ENCODE measurements at regions not wholly inside any gene's neighbourhood (a gene's known extent, or its start where the extent isn't known, plus 50 kb on each side); places are given as distances from the start of the nearest gene placed in this dataset.

DNA sequence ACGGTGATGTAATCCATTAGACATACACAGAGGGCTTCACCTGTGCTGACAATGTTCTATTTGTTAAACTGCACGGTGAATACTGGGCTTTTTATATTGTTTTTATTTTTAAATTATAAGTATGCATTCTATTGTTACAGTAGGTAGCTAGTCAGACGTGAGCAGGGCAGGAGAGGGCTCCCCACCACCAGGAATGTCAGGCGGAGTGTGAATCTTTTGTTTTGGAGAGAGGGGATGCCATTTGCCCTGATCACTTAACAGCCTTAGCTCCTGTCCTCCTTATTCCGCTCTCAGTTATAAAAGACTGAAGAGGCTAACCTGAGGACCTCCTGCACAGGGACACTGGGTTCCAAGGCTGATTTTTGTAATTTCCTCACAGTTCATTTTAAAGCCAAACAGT lies 151.6 kb upstream of the TAPT1 start:
- no peak for DNase-seq (ENCODE audit: low read depth)

DNA sequence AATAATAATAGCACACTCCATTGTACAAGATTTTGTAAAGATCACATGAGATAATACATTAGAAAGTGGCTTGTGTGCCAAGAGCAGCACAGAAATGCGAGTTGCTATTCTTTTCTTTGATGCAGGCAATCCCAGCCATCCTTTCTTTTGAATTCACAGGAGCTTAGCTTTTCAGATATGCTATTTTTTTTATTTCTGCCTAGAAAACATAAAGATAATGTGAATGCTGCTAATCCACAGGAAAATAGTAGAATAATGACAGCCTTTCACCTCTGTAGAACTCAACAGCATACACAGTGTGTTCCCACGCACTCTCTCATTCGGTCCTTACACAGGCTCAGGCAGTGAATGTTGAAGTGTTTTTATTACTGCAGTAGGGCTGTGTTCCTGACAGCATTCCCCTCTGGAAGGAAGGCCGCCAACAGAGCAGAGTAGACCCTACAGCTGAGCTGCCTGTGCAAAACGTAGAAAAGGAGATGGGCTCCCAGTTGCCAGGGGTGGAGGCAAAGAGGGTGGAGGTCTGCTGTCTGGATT lies 138.8 kb upstream of the TAPT1 start:
- no peak for DNase-seq (ENCODE audit: low read depth)

DNA sequence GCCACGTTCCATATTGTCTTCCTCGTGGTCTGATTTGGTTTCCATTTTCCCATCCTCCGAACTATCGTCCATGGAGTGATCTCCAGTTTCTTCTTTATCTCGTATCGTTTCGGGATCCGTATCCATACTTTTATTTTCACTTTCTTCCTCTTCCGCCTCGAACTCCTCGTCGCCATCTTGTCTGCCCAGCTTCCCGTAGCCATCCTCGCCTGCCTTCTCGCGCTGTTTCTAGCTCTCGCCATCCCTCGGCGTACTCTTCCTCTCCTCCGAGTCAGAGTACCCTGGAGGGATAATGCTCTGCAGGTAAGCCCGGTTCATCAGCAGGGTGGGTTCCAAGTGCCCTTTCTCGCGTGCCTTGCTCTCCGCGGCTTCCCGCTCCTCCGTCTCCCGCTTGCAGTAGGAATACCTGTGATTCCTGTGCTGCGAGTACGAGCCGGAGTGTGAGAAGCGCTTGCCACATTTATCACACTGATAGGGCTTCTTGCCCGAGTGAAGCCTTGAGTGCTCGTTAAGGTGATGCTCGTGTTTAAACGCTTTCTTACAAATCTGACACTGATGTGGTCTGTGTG lies 134.5 kb upstream of the TAPT1 start:
- no peak for DNase-seq (ENCODE audit: low read depth)

DNA sequence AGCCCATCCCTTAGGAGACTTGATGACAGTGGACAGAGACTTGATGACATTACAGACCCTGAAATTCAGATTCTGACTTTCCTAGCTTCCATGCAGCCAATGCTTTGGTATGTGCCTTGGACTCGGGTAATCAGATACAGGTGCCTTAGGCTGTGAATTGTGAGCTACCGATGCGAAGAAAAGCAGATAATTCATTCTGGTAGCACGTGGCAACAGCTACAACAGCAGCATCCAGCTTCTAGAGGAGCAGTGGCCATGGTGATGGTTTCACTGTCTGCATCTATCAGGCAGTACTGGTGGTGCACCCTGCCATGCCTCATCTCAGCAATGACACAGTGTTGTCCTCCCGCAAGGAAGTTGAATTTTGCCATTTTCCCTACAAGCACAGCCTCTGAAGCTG lies 126.9 kb upstream of the TAPT1 start:
- no peak for DNase-seq (ENCODE audit: low read depth)

DNA sequence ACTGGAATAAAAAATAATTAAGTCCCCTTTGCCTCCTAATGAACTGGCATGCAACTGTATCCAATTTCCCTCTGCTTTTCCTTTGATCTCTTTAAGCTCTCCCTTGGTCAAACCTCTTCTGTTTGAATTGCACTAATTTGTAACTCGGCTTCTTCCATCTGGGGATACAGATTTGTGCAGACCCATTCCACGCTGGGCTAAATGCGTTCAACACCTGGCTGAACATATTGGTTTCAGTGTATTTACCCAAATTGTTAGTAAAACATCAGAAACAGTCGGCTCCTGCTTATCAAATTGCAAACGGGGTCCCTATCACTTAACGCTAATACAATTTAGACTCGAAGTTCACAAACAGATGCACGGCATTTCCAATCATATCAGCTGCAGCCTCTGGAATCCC lies 124.9 kb upstream of the TAPT1 start:
- DNase-seq (ENCODE audit: low read depth): no peak

DNA sequence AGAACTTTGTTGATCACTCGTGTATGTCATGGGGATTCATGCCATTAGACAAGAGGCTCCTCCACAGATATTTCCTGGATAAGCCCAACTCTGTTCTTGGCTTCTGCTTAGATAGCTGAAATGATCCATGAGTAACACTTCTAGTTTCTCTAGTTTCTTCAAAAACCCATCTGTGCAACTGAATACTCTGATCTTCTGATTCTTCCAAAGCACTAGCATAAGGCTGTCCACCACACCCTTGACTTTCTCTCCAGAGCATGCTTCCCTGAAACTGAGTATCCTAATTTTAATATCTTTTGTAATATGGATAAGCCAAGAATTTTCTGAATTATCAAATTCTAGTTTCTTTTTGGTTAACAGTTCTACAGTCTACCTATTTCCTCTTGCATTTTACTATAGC lies 118.6 kb upstream of the TAPT1 start:
- no peak for DNase-seq (ENCODE audit: low read depth)

DNA sequence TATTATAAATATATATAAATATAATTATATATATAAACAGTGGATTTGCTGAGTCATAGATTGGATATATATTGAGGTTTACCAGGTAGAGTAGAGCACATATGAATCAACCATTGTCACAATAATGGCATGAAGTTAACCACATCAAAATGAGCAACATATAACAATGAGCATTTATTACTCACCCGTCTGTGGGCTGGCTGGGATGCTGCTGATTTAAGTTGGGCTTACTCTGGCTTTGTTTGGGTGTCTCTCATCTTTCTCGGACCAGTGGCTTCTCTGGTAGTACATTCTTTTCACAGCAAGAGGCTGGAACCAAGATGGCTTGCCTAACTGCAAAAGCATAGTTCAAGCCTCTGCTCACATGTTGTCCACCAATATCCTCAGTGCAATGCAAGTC lies 111.7 kb upstream of the TAPT1 start:
- peak; percentile 78 for DNase-seq (ENCODE audit: low read depth)

DNA sequence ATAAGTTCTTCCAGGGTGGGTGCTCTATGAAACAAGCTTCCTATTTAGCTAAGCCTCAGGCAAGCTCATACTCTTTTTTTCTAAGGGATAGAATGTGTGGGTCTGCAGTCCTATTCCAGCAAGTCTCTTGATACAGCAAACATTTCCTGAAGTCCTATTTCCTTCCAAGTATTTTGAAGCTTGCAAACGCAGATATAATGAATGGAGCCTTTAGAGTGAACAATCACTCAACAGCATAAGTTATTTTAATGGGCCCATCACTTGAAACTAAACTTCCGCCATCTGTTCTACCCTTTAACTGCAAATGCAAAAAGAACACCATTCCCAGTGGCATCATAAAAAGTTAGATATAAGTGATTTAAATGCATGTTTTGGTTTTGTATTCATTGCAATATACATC lies 108.3 kb upstream of the TAPT1 start:
- DNase-seq (ENCODE audit: low read depth): no peak

DNA sequence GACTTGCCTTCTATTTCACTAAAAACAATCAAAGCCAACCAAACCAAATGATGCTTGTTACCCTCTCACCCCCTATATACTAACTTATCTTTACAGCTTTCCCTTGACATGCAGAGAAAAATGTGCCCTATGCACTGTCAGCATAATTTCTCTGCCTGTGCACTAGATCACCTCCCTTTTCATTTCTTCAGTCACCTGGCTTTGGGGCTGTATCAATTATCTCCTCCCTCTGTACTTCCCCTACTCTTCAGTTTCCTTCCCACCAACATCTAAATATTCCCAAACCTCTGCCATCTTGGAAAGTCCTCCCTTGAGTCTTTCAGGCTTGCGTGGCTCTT lies 103.5 kb upstream of the TAPT1 start:
- no peak for DNase-seq (ENCODE audit: low read depth)

DNA sequence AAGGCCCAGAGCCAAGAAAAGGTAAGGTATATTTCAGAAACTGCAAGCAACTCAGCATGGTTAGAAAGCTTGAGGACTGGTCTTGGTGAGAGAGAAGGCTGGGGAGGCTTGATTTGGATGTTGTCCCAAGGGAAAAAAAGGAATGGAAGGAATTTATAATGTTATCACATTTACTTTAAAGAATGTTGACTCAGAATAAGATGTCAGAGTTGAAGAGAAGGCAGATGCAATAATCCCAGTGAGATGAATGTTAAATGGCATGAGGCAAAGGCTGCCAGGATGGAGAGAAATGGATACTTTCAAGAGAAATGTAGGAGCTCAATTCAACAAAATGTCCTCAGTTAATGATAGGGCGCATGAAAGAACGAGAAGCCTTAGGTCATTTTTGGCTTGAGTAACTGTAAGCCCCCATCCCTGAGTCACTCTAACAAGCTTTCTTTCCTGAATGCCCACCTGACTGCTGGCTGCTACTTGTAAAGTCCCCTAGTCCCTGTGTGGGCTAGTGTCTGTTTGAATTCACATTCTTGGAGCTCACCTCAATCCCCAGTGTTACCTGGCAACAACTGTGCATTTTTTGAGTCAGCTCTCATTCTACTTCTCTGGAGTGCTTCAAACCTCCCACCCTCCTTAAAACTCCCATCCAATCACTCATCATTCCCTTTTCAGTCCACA lies 103.0 kb upstream of the TAPT1 start:
- DNase-seq (ENCODE audit: low read depth): no peak

DNA sequence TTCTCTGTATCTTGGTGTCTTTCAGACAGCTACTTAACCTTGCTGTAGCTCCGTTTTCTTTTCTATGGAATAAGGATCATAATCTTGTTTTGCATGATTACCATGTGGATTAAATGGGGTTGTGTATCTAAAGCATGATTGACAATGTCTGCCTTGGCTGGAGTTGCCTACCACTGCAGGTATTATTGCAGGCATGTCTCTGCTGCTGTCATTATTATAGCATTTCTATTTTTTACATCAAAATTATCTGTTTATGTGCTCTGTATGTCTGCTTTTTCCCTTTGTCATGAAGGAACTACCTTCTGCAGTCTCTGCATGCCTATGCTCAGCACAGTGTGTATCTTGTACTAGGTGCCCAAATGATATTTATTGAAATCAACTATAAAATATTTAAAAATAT lies 95.9 kb upstream of the TAPT1 start:
- no peak for DNase-seq (ENCODE audit: low read depth)

DNA sequence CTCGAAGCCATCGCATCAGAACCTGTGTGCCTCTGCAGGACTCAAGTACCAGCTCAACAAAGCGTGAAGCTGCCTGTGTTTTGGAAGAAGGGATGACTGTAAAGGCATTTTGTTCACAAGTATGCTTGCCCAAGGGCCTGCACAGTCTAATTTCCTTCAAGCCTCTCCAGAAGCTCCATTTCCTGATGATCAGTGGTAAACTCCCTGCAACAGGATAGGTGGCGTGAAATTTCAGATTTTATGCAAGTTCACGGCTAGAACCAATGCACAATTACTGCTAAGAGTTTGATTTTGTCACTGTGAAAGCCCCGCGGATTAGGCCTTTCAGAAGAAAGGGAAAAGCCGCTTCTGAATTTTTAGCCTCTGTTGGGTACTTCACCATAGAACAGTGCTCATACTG lies 89.2 kb upstream of the TAPT1 start:
- DNase-seq (ENCODE audit: low read depth): no peak

DNA sequence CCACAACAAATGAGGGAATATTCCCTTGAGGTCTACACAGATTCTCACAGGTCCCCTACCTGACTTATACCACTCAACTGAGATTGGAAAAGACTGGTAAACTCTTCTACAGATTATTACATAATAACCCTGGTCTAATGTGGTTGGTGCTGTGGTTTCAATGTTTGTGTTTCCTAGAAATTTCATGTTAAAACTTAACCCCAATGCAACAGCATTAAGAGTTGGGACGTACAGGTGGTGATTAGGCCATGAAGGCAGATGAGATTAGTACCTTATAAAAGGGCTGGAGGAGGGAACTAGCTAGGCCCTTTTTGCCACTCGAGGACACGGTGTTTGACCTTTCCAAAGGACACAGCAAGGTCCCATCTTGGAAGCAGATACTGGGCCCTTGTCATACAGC lies 84.3 kb upstream of the TAPT1 start:
- no peak for DNase-seq (ENCODE audit: low read depth)

DNA sequence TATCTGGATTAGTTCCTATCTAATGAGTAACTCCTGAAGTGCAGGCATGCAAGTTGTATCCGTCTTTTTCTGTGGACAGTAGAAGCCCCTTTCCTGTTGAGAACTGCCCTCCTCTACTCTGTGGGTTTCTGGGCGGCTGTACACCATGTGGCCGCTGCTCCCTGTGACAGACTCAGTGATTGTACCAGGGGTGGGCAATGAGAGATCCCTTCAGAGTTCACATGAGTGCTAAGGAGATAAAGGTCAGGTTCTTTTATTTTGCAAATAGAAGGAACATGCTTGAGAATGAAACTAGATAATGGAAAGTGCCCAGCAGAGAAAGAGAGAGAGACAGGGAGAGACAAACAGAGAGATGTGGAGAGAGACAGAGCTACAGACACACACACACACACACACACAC lies 76.4 kb upstream of the TAPT1 start:
- no peak for DNase-seq (ENCODE audit: low read depth)

DNA sequence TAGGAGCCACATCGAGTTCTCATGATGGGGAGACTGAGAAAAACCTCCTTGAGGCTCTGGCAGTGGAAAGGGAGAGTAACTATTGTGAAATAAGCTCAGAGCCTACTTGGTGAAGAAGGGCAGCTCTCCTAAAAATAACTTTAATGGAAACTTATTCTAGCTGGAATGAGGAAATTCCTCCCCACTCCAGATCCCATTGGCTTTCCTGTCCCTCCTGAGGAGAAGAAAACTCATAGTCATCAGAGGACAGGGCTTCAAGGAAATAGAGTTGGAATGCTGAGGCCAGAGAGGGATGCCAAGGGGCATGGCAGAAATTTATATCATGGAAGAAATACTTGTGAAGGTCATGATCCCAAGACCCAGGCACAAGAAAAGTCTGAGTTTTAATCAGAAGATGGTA lies 70.7 kb upstream of the TAPT1 start:
- DNase-seq (ENCODE audit: low read depth): no peak

DNA sequence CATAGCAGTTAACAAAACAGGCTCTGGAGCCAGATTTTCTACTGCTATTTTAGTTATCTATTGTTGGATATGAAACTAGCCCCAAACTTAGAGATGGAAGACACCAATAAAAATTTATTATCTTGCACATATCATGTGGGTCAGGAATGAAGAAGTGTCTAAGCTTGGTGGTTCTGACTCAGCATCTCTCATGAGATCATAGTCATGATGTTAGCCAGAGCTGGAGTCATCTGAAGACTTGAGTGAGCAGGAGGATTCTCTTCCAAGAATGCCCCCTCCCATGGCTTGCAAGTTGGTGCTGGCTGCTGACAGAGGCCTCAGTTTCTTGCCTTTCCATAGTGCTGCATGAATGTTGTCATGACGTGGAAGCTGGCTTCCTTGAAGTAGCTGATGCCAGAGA lies 68.2 kb upstream of the TAPT1 start:
- DNase-seq (ENCODE audit: low read depth): peak; percentile 17

DNA sequence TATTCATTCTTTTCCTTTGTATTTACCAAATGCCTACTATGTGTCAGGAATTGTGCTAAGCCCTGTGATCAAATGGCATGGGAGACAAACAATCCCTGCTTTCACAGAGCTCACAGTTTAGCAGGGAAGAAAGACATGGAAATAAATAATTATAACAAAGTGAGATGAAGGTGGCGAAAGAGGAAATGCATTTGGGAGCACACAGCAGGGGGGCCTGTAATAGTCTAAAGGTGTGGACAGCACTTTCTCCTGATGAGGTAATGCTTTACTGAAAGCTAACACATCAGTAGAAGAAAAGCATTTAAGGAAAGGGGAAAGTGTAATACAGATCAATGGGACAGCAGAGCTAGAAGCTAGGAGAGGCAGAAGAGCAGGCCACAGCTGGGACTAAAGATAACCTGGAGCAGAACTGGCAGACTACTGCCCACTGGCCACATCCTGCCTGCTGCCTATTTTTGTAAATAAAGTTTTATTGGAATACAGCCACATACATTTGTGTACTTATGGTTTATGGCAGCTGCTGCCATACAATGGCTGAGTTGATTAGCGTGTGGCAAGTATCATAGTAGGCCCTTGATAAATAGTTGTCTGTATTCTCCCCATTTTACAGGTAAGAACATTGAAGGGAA lies 67.1 kb upstream of the TAPT1 start:
- DNase-seq (ENCODE audit: low read depth): no peak

DNA sequence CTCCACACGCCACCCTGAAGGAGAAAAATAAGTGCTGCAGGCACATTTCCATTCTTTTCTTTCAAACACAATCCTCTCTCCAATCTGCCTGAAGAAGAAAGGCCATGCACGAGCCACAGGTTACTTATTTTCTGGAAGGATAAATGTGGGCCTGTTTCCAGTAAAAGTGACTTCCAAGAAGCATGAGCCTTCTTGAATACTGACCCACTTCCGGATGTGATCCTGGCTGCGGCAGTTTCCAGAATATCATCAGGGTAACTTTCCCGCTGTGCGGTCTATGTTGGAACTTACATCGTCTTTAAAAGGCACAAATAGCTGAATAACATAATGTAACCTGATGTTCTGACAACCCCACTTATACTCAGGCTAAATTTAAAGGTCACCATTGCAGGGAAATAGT lies 66.3 kb upstream of the TAPT1 start:
- DNase-seq (ENCODE audit: low read depth): no peak

DNA sequence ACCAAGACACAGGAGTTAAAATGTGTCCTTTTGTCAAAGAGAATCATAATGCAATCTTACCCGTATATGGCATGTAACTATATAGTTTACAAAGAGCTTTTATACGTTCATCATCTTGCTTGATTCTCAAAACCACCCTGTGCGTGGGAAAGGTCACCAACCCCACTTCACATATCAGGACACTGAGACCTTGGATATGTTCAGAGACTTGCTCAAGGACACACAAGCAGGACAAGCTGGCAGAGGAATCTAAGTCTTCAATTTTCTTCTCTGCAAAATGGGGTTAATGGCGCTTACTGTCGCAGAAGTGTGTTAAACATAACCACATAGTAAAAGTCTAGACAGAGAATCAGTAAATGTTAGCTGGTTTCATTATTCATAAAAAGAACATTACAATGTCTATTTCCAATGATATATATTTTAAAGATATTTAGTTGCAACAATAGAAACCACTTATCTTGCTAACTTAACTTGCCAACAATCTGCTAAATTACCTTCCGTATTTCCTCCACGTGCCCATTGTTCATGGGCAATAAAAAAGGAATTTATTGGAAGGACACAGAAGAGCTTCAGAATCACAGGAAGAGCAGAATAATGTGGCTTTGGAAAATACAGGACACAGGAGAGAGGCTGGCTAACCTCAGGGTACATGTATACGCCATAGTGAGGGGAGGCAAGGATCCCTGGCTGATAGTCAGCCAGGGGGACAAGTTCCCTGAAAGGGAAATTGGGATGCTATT lies 64.6 kb upstream of the TAPT1 start:
- no peak for DNase-seq (ENCODE audit: low read depth)

DNA sequence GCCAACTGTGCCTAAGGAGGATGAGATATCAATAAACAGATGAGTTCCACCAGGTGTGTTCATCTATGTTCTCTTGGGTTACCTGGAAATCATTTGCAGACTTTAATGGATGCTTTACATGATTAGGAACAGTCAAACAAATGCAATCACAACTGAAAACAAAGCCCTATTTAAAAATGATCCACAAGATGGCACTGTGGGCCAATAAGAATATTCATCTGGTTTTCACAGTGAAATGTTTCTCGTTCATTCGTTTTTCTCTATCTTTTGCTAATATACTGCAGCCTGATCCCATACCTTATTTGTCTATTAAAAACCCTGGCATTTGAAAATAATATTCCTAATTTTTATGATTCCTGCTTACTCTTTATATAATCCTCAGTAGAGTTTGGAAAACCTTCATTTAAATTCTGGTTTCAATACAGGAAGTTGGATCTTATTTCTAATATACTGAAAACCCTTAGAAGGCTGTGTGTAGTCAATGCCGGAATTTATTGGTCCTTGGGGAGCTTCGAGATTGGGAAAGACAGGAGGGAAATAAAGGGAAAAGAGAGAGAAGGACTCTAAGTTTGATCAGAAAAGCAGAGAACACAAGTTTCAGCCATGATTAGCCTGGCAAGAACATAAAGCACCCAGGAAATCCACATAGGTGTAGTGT lies 63.8 kb upstream of the TAPT1 start:
- peak; percentile 16 for DNase-seq (ENCODE audit: low read depth)

DNA sequence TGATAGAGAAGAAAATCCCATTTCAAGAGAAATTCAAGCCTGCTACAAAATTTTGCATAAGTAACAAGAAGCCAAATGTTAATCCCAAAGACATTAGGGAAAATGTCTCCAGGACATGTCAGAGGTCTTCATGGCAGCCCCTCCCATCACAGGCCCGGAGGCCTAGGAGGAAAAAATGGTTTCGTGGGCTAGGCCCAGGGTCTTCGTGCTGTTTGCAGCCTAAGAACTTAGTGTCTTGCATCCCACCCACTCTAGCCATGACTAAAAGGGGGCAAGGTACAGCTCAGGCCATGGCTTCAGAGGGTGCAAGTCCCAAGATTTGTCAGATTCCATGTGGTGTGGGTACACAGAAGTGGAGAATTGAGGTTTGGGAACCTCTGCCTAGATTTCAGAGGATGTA lies 57.8 kb upstream of the TAPT1 start:
- no peak for DNase-seq (ENCODE audit: low read depth)

DNA sequence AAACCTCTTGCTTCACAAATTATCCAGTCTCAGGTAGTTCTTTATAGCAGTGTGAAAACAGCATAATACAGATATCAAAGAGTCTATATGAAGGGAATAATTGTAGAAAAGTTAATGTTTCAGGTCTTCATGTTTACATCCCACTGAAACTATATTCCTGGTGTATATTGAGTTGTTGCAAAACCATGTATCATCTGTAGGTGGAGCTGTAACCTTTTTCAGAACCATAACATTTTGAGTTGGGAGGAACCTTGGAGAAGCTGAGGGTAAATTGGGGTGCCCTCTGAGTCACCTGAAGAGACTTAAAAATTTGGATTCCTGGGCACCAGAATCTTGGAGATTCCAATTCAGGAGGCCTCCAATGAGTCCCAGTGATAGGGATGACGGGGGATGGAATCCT lies 51.9 kb upstream of the TAPT1 start:
- DNase-seq (ENCODE audit: low read depth): no peak

Data from HT1080 (cell line).